HG02970 (cell line): ENCODE measurements at regions not wholly inside any gene's neighbourhood (a gene's known extent, or its start where the extent isn't known, plus 50 kb on each side); places are given as distances from the start of the nearest gene placed in this dataset.
"Not testable (repeated sequence)": the region's sequence is repeated elsewhere in the genome, so short reads cannot be mapped to it uniquely, and the experiment has no call there.

Experiments
- ATAC-seq: cut with Tn5 transposase; IDR thresholded peaks from one replicate; pipeline ENCODE4 v1.9.1; 2021; ENCODE audit warnings: mild to moderate bottlenecking, moderate library complexity, moderate number of reproducible peaks; ENCODE audit not compliant: unreplicated experiment, low FRiP score

DNA sequence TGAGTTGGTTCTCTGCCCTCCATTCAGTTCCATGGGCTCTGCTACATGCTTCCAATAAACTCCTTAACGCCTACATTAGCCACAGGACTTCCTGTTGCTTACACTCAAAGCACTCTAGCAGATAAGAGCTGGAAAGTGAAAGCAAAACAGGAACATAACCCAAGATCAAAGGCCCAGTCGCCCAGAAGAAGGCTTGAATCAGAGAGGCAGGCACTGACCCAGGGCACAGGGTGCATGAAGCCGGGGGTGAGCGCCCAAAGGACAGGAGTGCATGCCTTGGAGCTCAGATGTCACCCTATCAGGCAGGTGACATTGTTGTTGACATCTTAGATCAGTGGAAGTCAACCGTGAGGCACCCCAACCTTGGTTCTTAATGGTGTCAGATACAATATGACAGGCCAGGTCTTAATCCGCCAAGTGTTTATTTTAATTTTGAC lies 235.1 kb downstream of the UACA start:
- no peak for ATAC-seq

GRCh38 chr15:70526974-70527325 lies 236.4 kb downstream of the UACA start:
- no peak for ATAC-seq

- ATAC-seq: no peak
Measured at GRCh38 chr15:70526221-70526973, 237.0 kb downstream of the UACA start.

GRCh38 chr15:70525551-70525950 lies 237.8 kb downstream of the UACA start:
- ATAC-seq: no peak

GRCh38 chr15:70524470-70524869 lies 238.9 kb downstream of the UACA start:
- ATAC-seq: no peak

GRCh38 chr15:70523616-70524015 lies 239.7 kb downstream of the UACA start:
- no peak for ATAC-seq

GRCh38 chr15:70523192-70523591 lies 240.2 kb downstream of the UACA start:
- no peak for ATAC-seq

GRCh38 chr15:70522323-70522966 lies 240.9 kb downstream of the UACA start:
- ATAC-seq: no peak

GRCh38 chr15:70521576-70522322 lies 241.6 kb downstream of the UACA start:
- no peak for ATAC-seq

GRCh38 chr15:70519616-70520015 lies 243.7 kb downstream of the UACA start:
- no peak for ATAC-seq

DNA sequence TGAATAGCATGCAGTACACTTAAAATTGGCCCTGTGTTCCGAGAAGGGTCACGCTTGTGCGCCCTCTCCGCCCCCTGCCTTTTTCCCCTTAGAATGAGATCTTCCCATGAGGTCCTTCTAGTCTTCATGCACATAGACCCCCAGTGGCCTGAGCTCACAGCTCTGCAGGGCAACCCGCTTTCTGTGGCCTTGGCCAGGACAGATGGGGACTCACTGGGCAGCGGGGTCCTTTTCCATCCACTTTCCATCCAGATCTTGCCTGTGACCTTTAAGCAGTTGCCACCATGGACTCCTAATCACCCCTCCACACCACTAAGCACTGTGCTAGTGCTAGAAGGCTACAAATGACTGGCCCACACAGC lies 244.4 kb downstream of the UACA start:
- no peak for ATAC-seq

DNA sequence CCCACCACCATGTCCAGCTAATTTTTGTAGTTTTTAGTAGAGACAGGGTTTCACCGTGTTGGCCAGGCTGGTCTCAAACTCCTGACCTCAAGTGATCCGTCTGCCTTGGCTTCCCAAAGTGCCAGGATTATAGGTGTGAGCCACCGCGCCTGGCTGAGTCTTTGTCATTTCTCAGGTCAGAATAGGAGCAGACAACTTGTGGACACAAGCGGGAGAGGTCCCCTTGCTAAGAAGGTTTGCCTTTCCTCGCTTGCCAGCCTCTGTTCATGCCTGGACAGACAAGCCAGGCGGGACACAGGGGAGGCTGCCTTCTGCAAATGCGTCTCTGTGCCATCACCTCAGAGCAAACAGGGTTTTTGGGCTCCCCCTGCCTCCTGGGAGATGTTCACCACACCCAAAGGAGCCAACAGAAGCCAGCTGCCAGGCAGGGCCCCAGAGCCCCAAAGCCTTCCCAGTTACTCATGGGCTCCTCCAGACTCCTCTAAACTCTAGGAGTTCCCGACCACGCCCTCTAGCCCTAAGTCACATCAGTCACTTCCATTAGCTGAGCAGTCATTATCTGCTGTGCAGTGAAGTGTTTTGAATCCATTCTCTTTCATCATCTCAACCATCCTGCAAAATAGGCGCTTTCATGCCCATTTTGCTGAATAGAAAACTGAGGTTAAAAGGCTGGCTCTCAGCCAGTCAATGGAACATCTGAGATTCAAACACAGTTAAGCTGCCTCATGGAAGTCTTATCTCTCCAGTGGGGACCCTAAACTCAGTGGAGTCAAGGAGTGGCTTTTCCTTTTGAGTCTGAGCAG lies 245.0 kb downstream of the UACA start:
- no peak for ATAC-seq

DNA sequence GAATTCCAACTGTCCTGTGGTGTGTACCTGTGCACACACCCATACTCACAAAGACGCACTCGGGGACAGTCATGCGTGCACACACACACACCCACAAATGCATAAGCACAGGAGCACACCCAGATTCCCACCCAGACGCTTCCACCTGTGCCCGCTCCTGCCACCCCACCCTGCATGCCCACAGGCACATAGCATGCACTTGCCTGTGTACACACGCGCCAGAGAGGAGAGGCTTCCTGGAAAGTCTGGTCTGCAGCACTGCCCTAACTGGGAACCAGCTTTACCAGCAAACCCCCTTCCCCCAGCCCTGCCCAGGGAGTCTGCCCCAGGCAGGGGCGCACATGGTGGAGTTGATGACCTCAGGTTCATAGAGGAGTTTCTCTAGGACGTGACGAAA lies 246.2 kb downstream of the UACA start:
- no peak for ATAC-seq

DNA sequence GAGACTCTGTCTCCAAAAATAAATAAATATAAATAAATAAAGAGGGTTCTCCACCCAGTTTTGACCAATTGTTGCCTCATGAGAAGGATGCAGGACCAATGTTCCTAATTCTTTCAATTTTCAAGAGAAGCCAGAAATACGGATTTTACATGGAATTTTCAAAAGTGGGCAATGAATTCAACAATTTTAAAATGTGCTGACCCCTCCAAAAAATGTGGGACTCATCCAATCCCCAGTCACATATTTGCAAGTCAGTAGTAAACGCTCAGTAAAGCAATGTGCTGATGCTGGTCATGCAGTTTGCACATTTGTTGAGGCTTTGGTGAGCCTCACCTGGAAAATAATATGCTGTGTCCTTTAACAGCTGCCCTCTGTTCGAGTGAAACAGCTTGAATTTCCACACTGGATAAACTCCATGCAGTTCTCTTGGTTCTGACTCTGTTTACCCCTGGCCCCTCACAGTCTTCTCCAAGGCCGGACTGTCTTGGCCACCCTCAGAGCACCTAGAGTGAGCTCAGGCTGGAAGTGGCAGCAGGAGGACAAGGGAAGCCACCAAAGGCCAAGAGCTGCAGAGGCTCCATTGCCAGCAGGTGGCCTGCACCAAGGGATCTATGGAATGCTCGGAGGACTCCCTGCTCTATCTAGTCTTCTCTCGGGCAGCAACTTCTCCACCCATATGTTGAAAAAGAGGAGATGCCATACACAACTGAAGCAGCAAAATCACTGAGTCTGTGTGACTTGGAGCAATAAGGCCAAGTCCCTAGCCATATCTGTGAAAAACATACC lies 246.8 kb downstream of the UACA start:
- ATAC-seq: no peak

- ATAC-seq: no peak
Measured at GRCh38 chr15:70514251-70514650, 249.1 kb downstream of the UACA start.

- ATAC-seq: no peak
Measured at GRCh38 chr15:70513819-70514218, 249.5 kb downstream of the UACA start.

GRCh38 chr15:70512772-70513362 lies 250.5 kb downstream of the UACA start:
- peak; percentile 65 for ATAC-seq

- not testable (repeated sequence) for ATAC-seq
Measured at GRCh38 chr15:70511972-70512587, 251.3 kb downstream of the UACA start.

- no peak for ATAC-seq
Measured at GRCh38 chr15:70510433-70510832, 252.9 kb downstream of the UACA start.
